HG03342 (cell line): ENCODE measurements at regions not wholly inside any gene's neighbourhood (a gene's known extent, or its start where the extent isn't known, plus 50 kb on each side); places are given as distances from the start of the nearest gene placed in this dataset.

Experiments
- ATAC-seq: cut with Tn5 transposase; IDR thresholded peaks from one replicate; pipeline ENCODE4 v1.9.1; 2021; ENCODE audit warnings: mild to moderate bottlenecking, moderate library complexity; ENCODE audit not compliant: unreplicated experiment

- no peak for ATAC-seq
Measured at GRCh38 chr12:61357496-61357895, 902.7 kb upstream of the USP15 start.

GRCh38 chr12:61362037-61362436 is 898.2 kb upstream of the USP15 start:
- no peak for ATAC-seq

GRCh38 chr12:61365001-61365400 is 895.2 kb upstream of the USP15 start:
- ATAC-seq, result no peak

GRCh38 chr12:61367281-61367785 is 892.9 kb upstream of the USP15 start:
- ATAC-seq, result no peak

GRCh38 chr12:61369241-61369910 is 890.8 kb upstream of the USP15 start:
- ATAC-seq, result no peak

GRCh38 chr12:61384511-61384910 is 875.7 kb upstream of the USP15 start:
- ATAC-seq, result no peak

- ATAC-seq, result no peak
Measured at GRCh38 chr12:61385771-61386170, 874.4 kb upstream of the USP15 start.

GRCh38 chr12:61397668-61398067 is 862.5 kb upstream of the USP15 start:
- ATAC-seq, result no peak

GRCh38 chr12:61412201-61412600 is 848.0 kb upstream of the USP15 start:
- no peak for ATAC-seq

- no peak for ATAC-seq
Measured at GRCh38 chr12:61414470-61414869, 845.7 kb upstream of the USP15 start.

- no peak for ATAC-seq
Measured at GRCh38 chr12:61422786-61423185, 837.4 kb upstream of the USP15 start.

- ATAC-seq, result no peak
Measured at GRCh38 chr12:61452076-61452475, 808.1 kb upstream of the USP15 start.

GRCh38 chr12:61487728-61488127 is 772.5 kb upstream of the USP15 start:
- ATAC-seq, result no peak

GRCh38 chr12:61490526-61491498 is 769.4 kb upstream of the USP15 start:
- ATAC-seq, result no peak

GRCh38 chr12:61502179-61502578 is 758.0 kb upstream of the USP15 start:
- ATAC-seq, result no peak

- ATAC-seq, result no peak
Measured at GRCh38 chr12:61504396-61505080, 755.7 kb upstream of the USP15 start.

GRCh38 chr12:61513499-61513898 is 746.7 kb upstream of the USP15 start:
- ATAC-seq, result no peak

- no peak for ATAC-seq
Measured at GRCh38 chr12:61514016-61514415, 746.2 kb upstream of the USP15 start.

GRCh38 chr12:61521258-61521657 is 738.9 kb upstream of the USP15 start:
- ATAC-seq, result no peak

GRCh38 chr12:61523276-61523992 is 736.8 kb upstream of the USP15 start:
- ATAC-seq, result no peak

- ATAC-seq, result no peak
Measured at GRCh38 chr12:61524851-61525250, 735.4 kb upstream of the USP15 start.
